GM21737 (cell line): ENCODE measurements at regions not wholly inside any gene's neighbourhood (a gene's known extent, or its start where the extent isn't known, plus 50 kb on each side); places are given as distances from the start of the nearest gene placed in this dataset.

ENCODE experiments used
- ATAC-seq: cut with Tn5 transposase; IDR thresholded peaks from one replicate; pipeline ENCODE4 v1.9.1; 2021; ENCODE audit warnings: mild to moderate bottlenecking, moderate library complexity; ENCODE audit not compliant: unreplicated experiment

GRCh38 chr10:78571286-78571685 is 497.5 kb upstream of the ZMIZ1 start:
- ATAC-seq = no peak

GRCh38 chr10:78571891-78572290 is 496.9 kb upstream of the ZMIZ1 start:
- no peak for ATAC-seq

DNA sequence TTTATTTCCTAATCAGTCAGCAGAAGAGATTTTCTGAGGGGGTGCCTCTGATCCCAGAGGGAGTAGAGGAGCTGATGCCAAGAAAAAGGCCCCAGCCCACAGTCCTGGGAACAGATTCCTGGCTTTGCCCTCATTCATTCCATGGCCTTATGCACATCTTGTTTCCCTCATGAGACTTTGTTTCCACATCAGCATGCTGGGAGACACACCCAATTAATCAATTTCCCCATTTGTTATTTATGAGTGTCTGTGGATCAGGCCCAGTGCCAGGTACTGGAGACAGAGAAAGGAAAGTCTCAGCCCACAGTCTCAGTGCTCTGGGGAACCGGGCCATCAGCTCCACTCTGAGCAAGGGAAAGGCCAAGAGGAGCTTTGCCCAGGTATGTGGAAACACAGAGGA is 496.2 kb upstream of the ZMIZ1 start:
- ATAC-seq = no peak

DNA sequence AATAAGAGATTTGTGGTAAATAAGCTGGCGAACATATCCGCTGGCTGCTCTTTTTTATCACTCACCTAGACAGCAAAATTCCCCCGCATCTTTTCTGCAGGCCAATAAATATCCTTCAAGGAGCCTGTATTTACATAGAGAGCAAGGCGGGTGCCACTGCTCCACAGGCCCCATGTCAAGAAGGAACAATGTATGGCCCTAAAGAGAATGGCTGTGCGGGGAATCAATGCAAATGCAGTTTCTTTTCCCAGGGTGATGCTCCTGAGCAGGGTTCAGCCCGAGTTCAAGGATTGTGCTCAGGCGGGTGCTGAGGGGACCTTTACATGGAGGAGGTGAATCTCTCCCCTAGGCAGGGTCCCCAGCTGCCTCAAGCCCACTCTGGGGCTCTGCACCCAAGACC is 494.2 kb upstream of the ZMIZ1 start:
- ATAC-seq = no peak

DNA sequence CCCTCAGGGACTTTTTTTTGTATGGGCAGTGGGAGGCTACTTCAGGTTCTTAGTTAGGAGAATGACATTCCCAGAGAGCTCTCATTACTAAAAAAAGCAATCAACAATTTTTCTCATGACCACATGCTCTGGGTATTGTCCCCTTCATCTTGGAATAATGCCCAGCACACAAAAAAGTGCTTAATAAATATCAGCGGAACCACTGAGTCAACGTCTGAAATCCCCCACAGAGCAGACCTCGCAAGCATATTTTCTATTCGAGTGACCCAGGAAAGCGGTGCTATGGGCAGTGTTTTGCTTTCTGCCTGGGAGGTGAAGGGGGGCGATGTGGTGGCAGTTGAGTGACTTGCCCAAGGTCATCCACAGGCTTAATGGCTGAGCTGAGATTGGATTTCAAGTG is 493.4 kb upstream of the ZMIZ1 start:
- ATAC-seq = no peak

DNA sequence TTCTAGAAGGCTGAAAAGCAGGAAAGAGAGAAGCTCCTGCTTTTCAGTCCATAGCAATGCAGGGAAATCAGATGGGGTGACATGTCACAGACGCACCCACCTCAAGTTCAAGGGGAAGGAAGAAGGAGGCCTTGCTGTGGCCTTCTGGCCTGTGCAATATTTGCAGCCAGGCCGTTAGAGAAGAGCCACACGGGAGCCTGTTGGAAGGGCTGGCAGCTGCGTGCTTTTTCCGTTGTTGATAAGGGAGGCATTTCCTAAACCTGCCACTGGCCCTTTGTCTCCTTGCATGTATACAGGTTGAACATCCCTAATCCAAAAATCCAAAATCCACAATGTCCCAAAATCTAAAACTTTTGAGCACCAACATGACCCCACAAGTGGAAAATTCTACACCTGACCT is 492.5 kb upstream of the ZMIZ1 start:
- ATAC-seq = no peak

GRCh38 chr10:78577712-78578111 is 491.1 kb upstream of the ZMIZ1 start:
- no peak for ATAC-seq

DNA sequence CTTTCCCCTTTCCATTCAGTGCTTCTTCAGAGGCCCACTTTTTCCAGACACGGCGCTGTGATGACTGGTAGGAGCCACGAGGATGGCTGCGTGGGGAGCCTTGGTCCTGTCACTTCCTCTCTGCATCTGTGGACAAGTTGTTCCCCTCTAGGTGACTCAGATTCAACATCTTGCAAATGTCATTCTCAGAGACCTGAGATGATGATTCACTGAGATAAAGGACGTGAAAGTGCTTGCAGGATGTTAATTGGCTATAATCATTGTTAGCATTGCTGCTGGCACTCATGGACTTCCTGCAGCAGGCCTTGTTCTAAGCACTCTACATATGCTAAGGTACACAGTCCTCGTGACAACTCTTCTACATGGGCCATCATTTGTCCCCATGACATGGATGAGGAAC is 489.8 kb upstream of the ZMIZ1 start:
- peak; percentile 57 for ATAC-seq

DNA sequence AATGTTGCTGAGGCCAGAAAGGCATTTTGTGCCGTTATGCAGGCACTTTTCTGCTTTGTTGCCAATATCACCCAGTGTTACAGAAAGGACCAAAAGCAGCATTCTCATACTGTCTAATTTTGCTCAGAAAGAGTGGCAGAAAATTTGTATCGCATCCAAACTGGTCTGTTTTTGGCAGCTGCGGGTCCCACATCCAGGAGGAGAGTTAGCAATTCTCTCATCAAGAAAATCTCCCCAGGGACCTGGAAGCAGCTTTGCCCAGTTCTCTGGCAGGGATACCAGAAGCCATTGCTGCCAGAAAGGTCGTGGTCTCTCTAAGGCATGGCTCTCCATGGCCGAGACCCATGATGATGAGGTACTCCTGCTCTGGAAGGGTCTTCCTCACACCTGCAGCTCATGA is 489.2 kb upstream of the ZMIZ1 start:
- no peak for ATAC-seq

- no peak for ATAC-seq
These were observed 488.8 kb upstream of the ZMIZ1 start for GRCh38 chr10:78579995-78580394.

GRCh38 chr10:78581133-78581694 is 487.6 kb upstream of the ZMIZ1 start:
- ATAC-seq = no peak

DNA sequence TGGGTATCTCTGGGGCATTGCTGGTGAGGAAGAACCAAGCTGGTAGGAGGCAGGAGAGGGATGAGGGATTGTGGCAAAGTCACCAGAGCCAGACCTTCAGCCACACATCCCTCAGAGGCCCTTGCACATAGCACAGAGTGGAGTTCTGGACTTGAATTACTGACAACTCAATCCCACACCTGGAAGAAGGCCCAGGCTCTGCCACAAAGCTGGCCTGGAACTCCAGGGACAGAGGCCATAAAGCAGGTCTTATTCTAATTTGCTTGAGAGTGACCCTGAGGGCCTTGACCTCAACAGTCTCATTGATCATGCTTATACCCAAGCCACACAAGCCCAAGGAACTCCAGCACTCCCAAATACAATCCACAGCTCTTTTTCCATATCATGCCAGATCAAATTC is 486.2 kb upstream of the ZMIZ1 start:
- no peak for ATAC-seq

- no peak for ATAC-seq
These were observed 484.5 kb upstream of the ZMIZ1 start for GRCh38 chr10:78584266-78584665.

DNA sequence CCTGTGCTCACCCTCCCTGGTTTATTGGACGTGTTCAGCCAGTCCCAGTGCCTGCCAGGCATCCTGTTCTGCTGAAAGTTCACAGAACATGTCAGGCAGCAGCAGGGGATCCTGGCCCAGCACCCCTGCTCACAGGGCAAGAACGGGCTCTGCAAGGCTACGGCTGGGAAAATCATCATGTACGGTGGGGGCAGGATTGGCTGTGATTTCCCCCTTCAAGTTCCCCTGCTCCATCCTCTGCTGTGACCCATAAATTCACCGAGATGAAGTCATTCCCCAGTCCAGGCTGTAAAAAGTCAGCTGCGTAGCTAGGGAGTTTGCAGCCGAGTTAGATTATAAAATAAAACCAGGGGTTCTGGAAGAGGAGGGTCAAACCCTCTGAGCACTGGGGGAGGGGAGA is 484.1 kb upstream of the ZMIZ1 start:
- ATAC-seq = no peak

DNA sequence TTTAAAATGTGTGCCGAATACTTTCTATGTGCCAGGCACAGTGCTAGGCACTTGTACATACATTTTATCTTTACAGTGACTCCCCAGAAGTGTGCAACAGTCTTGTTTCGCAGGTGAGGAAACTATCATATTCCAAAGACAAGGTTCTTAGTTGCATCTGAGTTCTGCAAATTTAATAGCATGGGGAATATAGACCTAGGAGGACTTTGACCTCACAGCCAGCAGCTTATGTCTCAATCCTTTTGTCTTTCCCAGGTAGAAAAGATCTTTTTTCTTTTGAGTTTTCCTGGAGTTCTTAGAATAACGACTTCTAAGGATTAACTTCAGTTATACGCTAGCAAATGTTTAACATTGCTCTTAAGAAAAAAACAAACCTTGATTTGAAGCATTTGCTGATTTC is 482.8 kb upstream of the ZMIZ1 start:
- ATAC-seq = no peak

DNA sequence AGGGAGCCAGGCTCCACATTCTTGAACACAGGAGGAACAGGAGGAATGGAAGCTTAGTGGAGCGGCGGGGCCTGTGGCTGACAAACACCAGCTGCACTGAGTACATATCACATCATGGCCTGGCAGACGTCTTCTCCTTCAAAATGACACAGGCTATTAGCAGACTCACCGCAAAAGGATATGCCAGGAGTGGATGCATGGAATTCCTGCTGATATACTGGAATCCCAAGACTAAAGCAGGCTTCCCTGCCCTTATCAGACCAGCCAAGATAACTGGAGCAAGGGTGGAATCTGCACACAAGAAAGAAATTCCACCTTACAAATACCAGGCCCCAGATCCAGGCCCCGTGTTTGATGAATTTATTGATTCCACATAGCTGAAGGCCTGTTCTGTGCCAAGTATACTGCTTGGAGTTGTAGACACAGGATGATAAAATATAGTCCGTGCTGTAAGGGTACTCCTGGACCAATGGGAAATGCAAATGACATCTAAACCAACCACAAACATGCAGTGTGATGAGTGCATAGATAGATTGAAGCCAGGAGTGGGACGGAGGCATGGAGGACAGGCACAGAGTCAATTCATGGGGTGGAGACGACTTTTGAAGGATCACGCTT is 480.5 kb upstream of the ZMIZ1 start:
- ATAC-seq = no peak

GRCh38 chr10:78589687-78590086 is 479.1 kb upstream of the ZMIZ1 start:
- no peak for ATAC-seq

- no peak for ATAC-seq
These were observed 477.7 kb upstream of the ZMIZ1 start for GRCh38 chr10:78591066-78591465.

GRCh38 chr10:78594559-78595268 is 474.1 kb upstream of the ZMIZ1 start:
- no peak for ATAC-seq

GRCh38 chr10:78595269-78595619 is 473.5 kb upstream of the ZMIZ1 start:
- no peak for ATAC-seq

DNA sequence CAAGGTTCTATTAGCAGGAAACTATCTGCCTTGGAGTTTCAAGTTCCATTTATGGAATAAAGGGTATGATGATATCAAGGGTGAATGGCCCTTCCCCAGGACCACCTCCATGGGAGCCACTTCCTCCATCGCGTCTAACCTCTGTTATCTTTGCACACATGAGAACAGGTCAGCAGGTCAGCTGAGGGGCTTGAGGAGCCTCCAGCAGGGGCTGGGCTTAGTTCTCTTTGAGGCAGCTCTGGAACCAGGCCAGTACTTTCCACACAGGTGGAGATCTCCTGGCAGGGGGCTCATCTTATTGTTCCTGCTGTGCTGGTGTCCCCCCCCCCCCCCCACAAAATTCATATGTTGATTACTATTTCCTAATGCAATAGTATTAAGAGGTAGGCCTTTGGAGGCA is 472.2 kb upstream of the ZMIZ1 start:
- no peak for ATAC-seq

- ATAC-seq = no peak
These were observed 470.8 kb upstream of the ZMIZ1 start for GRCh38 chr10:78597796-78598555.
